ENCODE measurements at regions not wholly inside any gene's neighbourhood (a gene's known extent, or its start where the extent isn't known, plus 50 kb on each side); places are given as distances from the start of the nearest gene placed in this dataset.

GRCh38 chr5:167123126-167123525 is 1168.3 kb upstream of the WWC1 start:
- DNase-seq: no peak

GRCh38 chr5:167128581-167128980 is 1162.9 kb upstream of the WWC1 start:
- no peak for DNase-seq

GRCh38 chr5:167140548-167141291 is 1150.7 kb upstream of the WWC1 start:
- DNase-seq: no peak

- DNase-seq: no peak
Observed at GRCh38 chr5:167143716-167144115, 1147.7 kb upstream of the WWC1 start.

GRCh38 chr5:167145841-167146240 is 1145.6 kb upstream of the WWC1 start:
- DNase-seq: no peak

- DNase-seq: peak; percentile 4
Observed at GRCh38 chr5:167147879-167148278, 1143.6 kb upstream of the WWC1 start.

GRCh38 chr5:167150661-167151060 is 1140.8 kb upstream of the WWC1 start:
- no peak for DNase-seq

- DNase-seq: no peak
Observed at GRCh38 chr5:167152561-167152960, 1138.9 kb upstream of the WWC1 start.

- DNase-seq: no peak
Observed at GRCh38 chr5:167155387-167156005, 1135.9 kb upstream of the WWC1 start.

- no peak for DNase-seq
Observed at GRCh38 chr5:167156446-167156845, 1135.0 kb upstream of the WWC1 start.

- no peak for DNase-seq
Observed at GRCh38 chr5:167158588-167158987, 1132.9 kb upstream of the WWC1 start.

GRCh38 chr5:167160388-167160787 is 1131.1 kb upstream of the WWC1 start:
- DNase-seq: no peak

- peak; percentile 1 for DNase-seq
Observed at GRCh38 chr5:167166696-167167095, 1124.7 kb upstream of the WWC1 start.

- peak; percentile 42 for DNase-seq
Observed at GRCh38 chr5:167167191-167167795, 1124.2 kb upstream of the WWC1 start.

- no peak for DNase-seq
Observed at GRCh38 chr5:167168971-167169370, 1122.5 kb upstream of the WWC1 start.

- DNase-seq: no peak
Observed at GRCh38 chr5:167171056-167171455, 1120.4 kb upstream of the WWC1 start.

GRCh38 chr5:167177736-167178135 is 1113.7 kb upstream of the WWC1 start:
- DNase-seq: no peak

GRCh38 chr5:167180906-167181305 is 1110.5 kb upstream of the WWC1 start:
- DNase-seq: no peak

GRCh38 chr5:167205881-167206280 is 1085.6 kb upstream of the WWC1 start:
- no peak for DNase-seq

- peak; percentile 85 for DNase-seq
Observed at GRCh38 chr5:167207081-167207480, 1084.4 kb upstream of the WWC1 start.

- DNase-seq: peak; percentile 54
Observed at GRCh38 chr5:167208911-167209310, 1082.5 kb upstream of the WWC1 start.

GRCh38 chr5:167217097-167217743 is 1074.2 kb upstream of the WWC1 start:
- no peak for DNase-seq

GRCh38 chr5:167219298-167219697 is 1072.1 kb upstream of the WWC1 start:
- no peak for DNase-seq

All from fibroblast of skin of abdomen (primary cell).